SK-N-SH treated with all-trans-retinoic acid at 6 μM for 48 hours (cell line): ENCODE measurements at regions not wholly inside any gene's neighbourhood (a gene's known extent, or its start where the extent isn't known, plus 50 kb on each side); places are given as distances from the start of the nearest gene placed in this dataset.

Experiments
- ATAC-seq: fragments of 200-7000 bp; cut with Tn5 transposase; 3 replicates; pipeline ENCODE4 v1.9.1; 2020; ENCODE audit warnings: mild to moderate bottlenecking, moderate library complexity
- ARNTL ChIP-seq: fragments of 450-650 bp; formaldehyde crosslinking; IDR thresholded peaks from 2 replicates; pipeline ENCODE4 v1.5.0; 2020; ENCODE audit warnings: low read depth, mild to moderate bottlenecking, moderate library complexity, borderline replicate concordance
- CSDC2 ChIP-seq: fragments of 250-450 bp; sonication (Bioruptor Pico); IDR thresholded peaks from 2 replicates; pipeline ENCODE4 v1.5.0; 2020; ENCODE audit warnings: mild to moderate bottlenecking, moderate library complexity
- CSRNP3 ChIP-seq: fragments of 250-450 bp; sonication (Bioruptor Pico); IDR thresholded peaks from 2 replicates; pipeline ENCODE4 v1.5.1; 2021; ENCODE audit warnings: mild to moderate bottlenecking, moderate library complexity
- ESRRG ChIP-seq: fragments of 250-450 bp; sonication (Bioruptor Pico); IDR thresholded peaks from 2 replicates; pipeline ENCODE4 v1.6.1; 2021; ENCODE audit warnings: mild to moderate bottlenecking
- ISL1 ChIP-seq: fragments of 250-450 bp; sonication (Bioruptor Pico); IDR thresholded peaks from 2 replicates; pipeline ENCODE4 v2.1.2; 2022; ENCODE audit warnings: mild to moderate bottlenecking, moderate library complexity
- OSR1 ChIP-seq: fragments of 250-450 bp; sonication (Bioruptor Pico); IDR thresholded peaks from 2 replicates; pipeline ENCODE4 v1.8.0; 2022; ENCODE audit warnings: moderate library complexity, mild to moderate bottlenecking, inconsistent platforms
- PATZ1 ChIP-seq: fragments of 250-450 bp; sonication (Bioruptor Pico); IDR thresholded peaks from 2 replicates; pipeline ENCODE4 v1.8.0; 2020; ENCODE audit warnings: mild to moderate bottlenecking, moderate library complexity, borderline replicate concordance
- POU6F1 ChIP-seq: fragments of 250-450 bp; sonication (Bioruptor Pico); IDR thresholded peaks from 2 replicates; pipeline ENCODE4 v1.8.0; 2021; ENCODE audit warnings: low read depth, mild to moderate bottlenecking, moderate library complexity, borderline replicate concordance
- SNAI2 ChIP-seq: fragments of 250-450 bp; sonication (Bioruptor Pico); IDR thresholded peaks from 2 replicates; pipeline ENCODE4 v1.5.0; 2020; ENCODE audit warnings: mild to moderate bottlenecking, moderate library complexity
- TCF4 ChIP-seq: fragments of 250-450 bp; sonication (Bioruptor Pico); IDR thresholded peaks from 2 replicates; pipeline ENCODE4 v1.8.0; 2021; ENCODE audit warnings: mild to moderate bottlenecking, moderate library complexity, borderline replicate concordance
- TOX ChIP-seq: fragments of 250-450 bp; sonication (Bioruptor Pico); IDR thresholded peaks from 2 replicates; pipeline ENCODE4 v1.8.0; 2021; ENCODE audit warnings: mild to moderate bottlenecking, moderate library complexity, borderline replicate concordance
- TSHZ2 ChIP-seq: fragments of 250-450 bp; sonication (Bioruptor Pico); IDR thresholded peaks from 2 replicates; pipeline ENCODE4 v1.5.0; 2020; ENCODE audit warnings: mild to moderate bottlenecking, moderate library complexity
- ZFP3 ChIP-seq: fragments of 250-450 bp; sonication (Bioruptor Pico); IDR thresholded peaks from 2 replicates; pipeline ENCODE4 v1.5.0; 2020; ENCODE audit warnings: mild to moderate bottlenecking, moderate library complexity
- ZFP30 ChIP-seq: fragments of 450-650 bp; formaldehyde crosslinking; IDR thresholded peaks from 2 replicates; pipeline ENCODE4 v1.5.0; 2022; ENCODE audit warnings: mild to moderate bottlenecking, moderate library complexity
- ZNF565 ChIP-seq: fragments of 450-650 bp; formaldehyde crosslinking; conservative IDR thresholded peaks from 2 replicates; pipeline ENCODE4 v1.5.0; 2020; ENCODE audit warnings: low read depth, mild to moderate bottlenecking, moderate library complexity
- ZNF8 ChIP-seq: fragments of 450-650 bp; formaldehyde crosslinking; IDR thresholded peaks from 2 replicates; pipeline ENCODE4 v1.5.0; 2020; ENCODE audit warnings: mild to moderate bottlenecking, moderate library complexity

- no peak for ATAC-seq
- TF ChIP-seq TOX, result no peak
- no peak for TF ChIP-seq CSRNP3
Observed at GRCh38 chr4:178481564-178481963, 1039.3 kb upstream of the AGA start.

GRCh38 chr4:178523038-178523437 is 1080.8 kb upstream of the AGA start:
- TF ChIP-seq CSRNP3 (no peak), POU6F1 (CRISPR knock-in tag) (no peak), ARNTL (no peak), OSR1 (CRISPR knock-in tag) (no peak), TOX (no peak), TSHZ2 (CRISPR knock-in tag) (no peak), ZFP30 (no peak), ESRRG (CRISPR knock-in tag) (no peak), ZFP3 (CRISPR knock-in tag) (no peak), PATZ1 (CRISPR knock-in tag) (no peak), ISL1 (CRISPR knock-in tag) (no peak)
- TF ChIP-seq, all 23 proteins: peak for 0
- no peak for ATAC-seq

- TF ChIP-seq ESRRG (CRISPR knock-in tag) (no peak), TCF4 (CRISPR knock-in tag) (no peak), ZNF565 (CRISPR knock-in tag) (no peak), SNAI2 (CRISPR knock-in tag) (no peak), ZNF8 (CRISPR knock-in tag) (no peak), CSDC2 (CRISPR knock-in tag) (no peak), TSHZ2 (CRISPR knock-in tag) (no peak)
- no peak for ATAC-seq
Observed at GRCh38 chr4:178535939-178536579, 1093.8 kb upstream of the AGA start.
